Stomach (tissue), 4 donors: ENCODE measurements at regions not wholly inside any gene's neighbourhood (a gene's known extent, or its start where the extent isn't known, plus 50 kb on each side); places are given as distances from the start of the nearest gene placed in this dataset.

Experiments
- POLR2A ChIP-seq, 4 donors: fragments of 450-650 bp; IDR thresholded peaks; one replicate each; pipeline ENCODE4 v1.6.1; 2016; ENCODE audit warnings: antibody characterized with exemption in 4 of 4, control low read depth in 2 of 4, mild to moderate bottlenecking in 1 of 4, moderate library complexity in 1 of 4
- TF ChIP-seq, protein P1 (sequence below), 7 experiments: fragments of 450-650 bp in 4 of 7; fragments of 200-600 bp in 3 of 7; sonication (generic) in 3 of 7; IDR thresholded peaks; one replicate each; pipeline ENCODE4 v1.5.1; 2016 to 2019; ENCODE audit warnings: antibody characterized with exemption in 7 of 7, control low read depth in 2 of 7, mild to moderate bottlenecking in 1 of 7

DNA sequence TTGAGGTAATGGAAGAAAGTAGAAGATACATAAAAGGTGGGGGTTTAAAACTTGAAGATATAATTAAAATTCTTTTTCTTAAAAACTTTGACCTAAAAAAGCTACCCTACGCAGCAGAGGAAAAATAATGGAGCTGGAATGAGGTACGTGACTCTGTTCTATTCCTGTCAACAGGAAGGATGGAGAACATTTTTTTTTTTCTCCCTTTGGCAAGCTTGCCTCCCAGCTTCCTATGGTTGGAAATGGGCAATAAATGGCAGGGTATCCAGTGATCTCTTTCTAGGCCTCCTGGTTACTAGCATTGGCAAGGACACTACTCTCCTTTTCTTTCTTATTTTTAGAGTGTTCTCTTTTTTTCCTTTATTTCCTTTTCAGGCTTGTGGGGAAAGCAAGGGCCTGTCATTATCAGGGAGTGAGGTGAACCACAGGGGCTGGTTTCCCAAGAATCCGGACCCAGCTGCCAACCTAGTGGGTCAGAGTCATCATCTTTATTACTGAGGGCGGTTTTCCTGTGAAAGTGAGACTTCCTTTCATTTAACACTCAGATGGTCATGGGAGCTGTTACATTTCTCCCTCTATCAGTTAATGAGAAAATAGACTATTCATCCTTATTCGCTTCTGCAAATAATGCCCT is 224.6 kb downstream of the SPRY1 start:
- TF ChIP-seq, protein P1, sequence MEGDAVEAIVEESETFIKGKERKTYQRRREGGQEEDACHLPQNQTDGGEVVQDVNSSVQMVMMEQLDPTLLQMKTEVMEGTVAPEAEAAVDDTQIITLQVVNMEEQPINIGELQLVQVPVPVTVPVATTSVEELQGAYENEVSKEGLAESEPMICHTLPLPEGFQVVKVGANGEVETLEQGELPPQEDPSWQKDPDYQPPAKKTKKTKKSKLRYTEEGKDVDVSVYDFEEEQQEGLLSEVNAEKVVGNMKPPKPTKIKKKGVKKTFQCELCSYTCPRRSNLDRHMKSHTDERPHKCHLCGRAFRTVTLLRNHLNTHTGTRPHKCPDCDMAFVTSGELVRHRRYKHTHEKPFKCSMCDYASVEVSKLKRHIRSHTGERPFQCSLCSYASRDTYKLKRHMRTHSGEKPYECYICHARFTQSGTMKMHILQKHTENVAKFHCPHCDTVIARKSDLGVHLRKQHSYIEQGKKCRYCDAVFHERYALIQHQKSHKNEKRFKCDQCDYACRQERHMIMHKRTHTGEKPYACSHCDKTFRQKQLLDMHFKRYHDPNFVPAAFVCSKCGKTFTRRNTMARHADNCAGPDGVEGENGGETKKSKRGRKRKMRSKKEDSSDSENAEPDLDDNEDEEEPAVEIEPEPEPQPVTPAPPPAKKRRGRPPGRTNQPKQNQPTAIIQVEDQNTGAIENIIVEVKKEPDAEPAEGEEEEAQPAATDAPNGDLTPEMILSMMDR (IDR thresholded peaks at IDR 0.05): no peak
- TF ChIP-seq POLR2A (IDR thresholded peaks at IDR 0.05): no peak
